DOHH2 (cell line): ENCODE measurements at regions not wholly inside any gene's neighbourhood (a gene's known extent, or its start where the extent isn't known, plus 50 kb on each side); places are given as distances from the start of the nearest gene placed in this dataset.

Experiments used
- CTCF ChIP-seq: fragments of 200-600 bp; sonication (generic); IDR thresholded peaks from one replicate; pipeline ENCODE4 v1.5.1; 2014; ENCODE audit warnings: antibody characterized with exemption, mild to moderate bottlenecking, low read depth, low read length; ENCODE audit not compliant: poor library complexity, severe bottlenecking
- EZH2phosphoT487 ChIP-seq: fragments of 200-600 bp; sonication (generic); IDR thresholded peaks from 2 replicates; pipeline ENCODE4 v1.6.1; 2017; ENCODE audit warnings: borderline replicate concordance, mild to moderate bottlenecking, antibody characterized with exemption, low read length, moderate library complexity, mixed read lengths

- TF ChIP-seq CTCF (no peak), EZH2phosphoT487 (no peak)
Observed at GRCh38 chr2:37858400-37858711, 66.7 kb upstream of the RMDN2 start.
